Ectodermal cell (in vitro differentiated cells): ENCODE measurements at regions not wholly inside any gene's neighbourhood (a gene's known extent, or its start where the extent isn't known, plus 50 kb on each side); places are given as distances from the start of the nearest gene placed in this dataset.
"Not testable (repeated sequence)": the region's sequence is repeated elsewhere in the genome, so short reads cannot be mapped to it uniquely, and the experiment has no call there.

ENCODE experiments used
- H3K27ac ChIP-seq: 2 replicates; pipeline ENCODE4 v1.7.0; 2013; ENCODE audit warnings: mild to moderate bottlenecking, low read depth, low read length; ENCODE audit not compliant: insufficient read depth, poor library complexity, severe bottlenecking
- H3K27me3 ChIP-seq: 2 replicates; pipeline ENCODE4 v1.7.0; 2013; ENCODE audit warnings: mild to moderate bottlenecking, low read length; ENCODE audit not compliant: insufficient read depth, control insufficient read depth, poor library complexity, severe bottlenecking
- H3K36me3 ChIP-seq: one replicate; pipeline ENCODE4 v1.7.0; 2013; ENCODE audit warnings: low read length; ENCODE audit not compliant: control insufficient read depth, insufficient read depth
- H3K4me1 ChIP-seq: one replicate; pipeline ENCODE4 v1.7.0; 2013; ENCODE audit warnings: low read length; ENCODE audit not compliant: control insufficient read depth, insufficient read depth
- H3K4me3 ChIP-seq: 2 replicates; pipeline ENCODE4 v1.7.0; 2013; ENCODE audit warnings: low read depth, low read length, control low read depth; ENCODE audit not compliant: insufficient read depth
- H3K9me3 ChIP-seq: 2 replicates; pipeline ENCODE4 v1.7.0; 2013; ENCODE audit warnings: mild to moderate bottlenecking, low read length, moderate library complexity; ENCODE audit not compliant: control insufficient read depth
- WGBS, 2 experiments: methylation state at CpG; one replicate each; pipeline ENCODE4 v1.1.7; 2013; ENCODE audit warnings: missing lambda C conversion rate in 2 of 2; 5-methylcytosine and 5-hydroxymethylcytosine counted together

DNA sequence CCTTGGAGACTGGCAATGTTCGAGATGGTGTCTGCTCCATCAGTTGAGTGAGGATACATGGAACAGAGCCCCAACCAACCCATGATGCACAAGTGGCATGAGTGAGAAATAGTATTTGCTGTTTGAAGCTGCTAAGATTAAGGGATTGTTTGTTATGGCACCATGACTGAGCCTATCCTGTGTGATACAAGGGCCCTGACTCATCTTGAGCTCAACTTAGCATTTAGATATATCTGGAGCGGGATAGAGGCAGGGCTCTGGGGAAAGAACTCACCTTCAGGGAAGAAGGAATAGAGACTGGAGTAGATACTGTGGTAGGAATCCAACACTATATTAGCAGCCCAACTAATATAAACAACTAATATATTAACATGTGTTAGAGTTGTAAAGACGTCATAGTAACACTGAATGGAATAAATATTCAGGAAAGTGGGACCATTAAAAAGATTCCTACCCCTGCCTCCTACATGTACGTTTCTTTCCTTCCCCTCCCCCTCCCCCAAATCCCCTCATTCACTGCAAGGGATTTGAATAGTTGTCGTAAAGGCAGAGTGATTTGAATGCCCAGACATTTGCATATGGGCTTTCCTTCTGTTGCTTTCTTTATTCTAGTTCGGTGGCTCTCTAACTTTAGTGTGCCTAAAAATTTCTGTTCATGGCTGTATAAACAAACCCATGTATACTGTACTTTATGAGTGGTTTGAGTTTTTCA, 106.6 kb upstream of the POU3F1 start:
- Histone ChIP-seq H3K4me3 (no peak overlapping the region), H3K27me3 (no peaks in the 10 kb centered on the region), H3K4me1 (peaks cover 4% of the 10 kb centered on the region), H3K27ac (no peak overlapping the region), H3K9me3 (no peaks in the 10 kb centered on the region), H3K36me3 (no peaks in the 10 kb centered on the region)
- 34 to 46% methylated on average over 5 to 6 of the region's 6 CpGs for WGBS, 2 experiments

DNA sequence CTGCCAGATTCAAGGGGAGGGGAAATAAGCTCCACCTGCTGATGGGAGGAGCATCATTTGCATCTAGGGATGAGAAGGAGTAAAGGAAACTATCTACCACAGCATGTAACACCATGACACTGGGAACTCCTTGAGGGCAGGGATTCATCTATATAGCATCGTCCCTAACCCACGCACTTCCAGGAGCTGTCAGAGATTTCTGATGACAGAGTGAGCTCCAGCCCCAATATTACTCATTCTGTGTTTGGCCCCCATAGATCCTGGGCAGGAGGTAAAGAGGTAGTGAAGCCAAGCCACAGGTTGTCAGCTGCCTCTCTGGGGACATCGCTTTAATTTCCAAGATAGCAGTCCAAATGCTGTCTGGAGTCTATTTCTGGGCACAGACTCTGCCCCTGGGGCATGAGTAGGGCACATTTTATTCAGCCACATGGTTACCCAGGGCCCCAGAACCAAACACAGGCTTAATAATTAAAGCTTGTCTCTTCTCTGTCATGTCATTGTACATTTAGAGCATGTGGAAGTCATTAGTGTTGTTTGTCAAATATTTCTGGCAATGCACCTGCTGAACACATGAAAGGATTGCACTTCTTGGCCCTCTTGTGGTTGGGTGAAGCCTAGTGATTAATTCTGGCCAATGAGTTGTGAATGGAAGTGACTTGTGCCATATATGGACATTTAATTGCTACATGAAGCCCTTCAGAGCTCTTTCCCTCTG, 105.9 kb upstream of the POU3F1 start:
- Histone ChIP-seq H3K36me3 (no peaks in the 10 kb centered on the region), H3K4me1 (peaks cover 4% of the 10 kb centered on the region), H3K9me3 (no peaks in the 10 kb centered on the region), H3K4me3 (no peak overlapping the region), H3K27ac (no peak overlapping the region), H3K27me3 (no peaks in the 10 kb centered on the region)
- WGBS, 2 experiments: 94 to 99% methylated on average over 3 of the region's 3 CpGs

DNA sequence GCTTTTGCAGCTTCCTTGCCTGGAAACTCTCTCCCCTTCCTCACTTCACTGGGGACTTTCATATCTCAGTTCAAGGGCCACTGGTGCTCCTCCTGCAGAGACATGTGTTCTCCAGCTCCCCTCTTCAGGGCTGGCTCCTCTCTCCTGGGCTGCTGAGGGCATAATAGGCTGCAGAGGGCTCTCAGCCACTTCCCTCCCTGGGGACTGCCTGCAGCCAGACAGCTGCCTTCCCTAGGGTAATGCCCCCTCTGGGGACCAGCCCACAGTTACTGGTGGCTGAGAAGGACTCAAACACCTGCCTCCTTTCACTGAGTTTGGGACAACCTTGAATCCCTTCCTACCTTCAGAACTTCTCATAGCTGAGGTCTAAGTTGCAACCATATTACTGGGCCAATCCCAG, 104.8 kb upstream of the POU3F1 start:
- no peaks in the 10 kb centered on the region for H3K9me3 ChIP-seq
- H3K4me1 ChIP-seq: peaks cover 4% of the 10 kb centered on the region
- no peak overlapping the region for H3K4me3 ChIP-seq
- H3K27me3 ChIP-seq: no peaks in the 10 kb centered on the region
- no peaks in the 10 kb centered on the region for H3K36me3 ChIP-seq
- H3K27ac ChIP-seq: no peak overlapping the region

DNA sequence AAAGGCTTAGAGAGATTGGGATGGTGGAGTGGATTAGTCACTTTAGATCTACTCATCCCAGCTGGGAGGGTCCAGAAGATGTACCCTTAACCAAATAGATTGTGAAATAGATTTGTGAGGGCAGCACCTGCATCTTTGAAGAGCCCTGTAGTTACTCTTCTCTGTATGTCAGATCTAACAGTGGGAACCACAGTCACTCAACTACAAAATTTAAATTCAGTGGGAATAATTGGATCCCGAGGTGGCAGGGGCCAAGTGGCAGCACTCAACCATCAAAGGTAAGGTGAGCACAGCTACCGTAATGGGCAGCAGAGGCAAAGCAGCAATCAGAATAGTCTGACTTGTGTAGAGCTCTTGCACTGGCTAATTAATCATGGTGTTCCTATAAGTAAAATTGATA, 99.5 kb upstream of the POU3F1 start:
- not testable (repeated sequence) for H3K27me3 ChIP-seq, H3K4me1 ChIP-seq, H3K27ac ChIP-seq, H3K4me3 ChIP-seq, H3K9me3 ChIP-seq, H3K36me3 ChIP-seq
- 89 to 98% methylated on average over 2 of the region's 2 CpGs for WGBS, 2 experiments

DNA sequence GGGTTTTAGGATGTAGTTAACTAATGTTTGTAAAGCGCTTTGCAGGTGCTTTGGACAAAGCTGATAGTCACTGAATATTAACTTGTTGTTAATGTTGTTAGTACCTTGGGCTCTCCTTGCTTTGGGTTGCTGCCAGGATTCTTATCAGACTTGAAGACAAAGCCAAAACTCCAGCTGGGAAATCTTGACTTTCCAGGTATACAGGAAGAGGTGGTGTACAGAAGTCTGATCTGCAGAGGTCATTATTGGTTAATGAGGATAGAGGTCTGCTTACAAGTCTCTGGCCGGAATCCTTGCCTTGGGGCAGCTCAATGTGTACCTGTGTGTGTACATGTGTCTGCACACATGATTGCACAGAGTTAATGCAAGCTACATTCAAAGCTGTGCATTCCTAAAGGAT, 96.0 kb upstream of the POU3F1 start:
- no peaks in the 10 kb centered on the region for H3K9me3 ChIP-seq
- H3K4me1 ChIP-seq: peaks cover 35% of the 10 kb centered on the region
- no peaks in the 10 kb centered on the region for H3K36me3 ChIP-seq
- H3K27me3 ChIP-seq: no peaks in the 10 kb centered on the region
- 95 to 97% methylated on average over 2 of the region's 2 CpGs for WGBS, 2 experiments
- H3K27ac ChIP-seq: no peak overlapping the region
- H3K4me3 ChIP-seq: no peak overlapping the region

DNA sequence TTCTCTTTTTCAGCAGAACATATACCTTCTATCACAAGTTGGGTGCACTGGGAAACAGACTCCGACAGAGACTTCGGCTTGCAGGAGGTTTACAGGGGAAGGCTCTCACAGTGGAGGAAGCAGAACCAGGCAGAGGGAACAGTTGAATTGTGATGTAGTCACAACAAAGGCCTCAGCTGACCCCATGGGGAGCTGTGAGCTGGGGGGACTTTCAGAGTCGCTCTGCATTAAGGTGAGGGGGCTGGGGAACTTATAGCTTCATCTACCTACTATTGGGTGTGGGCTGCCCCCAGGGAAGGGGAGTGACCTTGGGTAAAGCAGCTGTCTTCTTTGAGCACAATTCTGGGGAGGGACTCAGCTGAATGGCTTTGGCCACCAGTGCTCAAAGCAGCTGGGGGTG, 94.9 kb upstream of the POU3F1 start:
- 2 to 8% methylated on average over 3 of the region's 3 CpGs for WGBS, 2 experiments
- Histone ChIP-seq H3K27me3 (no peaks in the 10 kb centered on the region), H3K9me3 (no peaks in the 10 kb centered on the region), H3K4me1 (peaks cover 41% of the 10 kb centered on the region), H3K4me3 (no peak overlapping the region), H3K36me3 (no peaks in the 10 kb centered on the region), H3K27ac (no peak overlapping the region)

DNA sequence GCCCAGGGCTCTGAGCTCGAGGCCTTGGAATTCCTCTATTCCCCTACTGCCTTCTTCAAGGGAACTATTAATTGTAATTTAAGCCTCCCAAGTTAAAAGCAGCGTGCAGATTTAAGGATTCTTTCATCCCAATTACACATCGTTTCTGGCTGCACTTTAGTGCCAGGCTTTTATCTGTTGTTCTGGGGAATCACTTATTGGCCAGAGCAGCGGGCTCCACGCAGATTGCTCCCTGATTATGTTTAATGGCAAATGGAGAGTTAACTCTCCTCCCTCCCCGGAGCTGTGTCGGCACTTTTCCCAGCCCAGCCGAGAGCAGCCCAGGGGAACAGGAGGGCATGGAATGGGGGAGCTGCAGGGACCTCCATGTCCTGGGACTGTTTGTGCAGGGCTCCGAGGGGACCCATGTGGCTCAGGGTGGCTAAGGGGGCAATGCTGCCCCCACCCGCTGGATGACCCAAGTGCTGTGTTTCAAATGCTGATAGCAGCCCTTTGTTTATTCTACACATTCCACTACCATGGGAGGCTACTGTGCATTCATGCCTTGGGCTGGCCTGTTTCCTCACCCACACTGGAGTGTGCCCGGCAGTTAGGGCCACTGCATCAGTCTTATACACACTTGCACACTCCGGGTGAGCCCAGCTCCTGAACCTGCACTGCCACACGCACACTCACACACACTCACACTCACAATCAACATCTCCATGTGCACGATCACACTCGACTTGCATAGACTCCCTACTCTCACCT, 93.3 kb upstream of the POU3F1 start:
- WGBS, 2 experiments: 42 to 48% methylated on average over 15 of the region's 15 CpGs

DNA sequence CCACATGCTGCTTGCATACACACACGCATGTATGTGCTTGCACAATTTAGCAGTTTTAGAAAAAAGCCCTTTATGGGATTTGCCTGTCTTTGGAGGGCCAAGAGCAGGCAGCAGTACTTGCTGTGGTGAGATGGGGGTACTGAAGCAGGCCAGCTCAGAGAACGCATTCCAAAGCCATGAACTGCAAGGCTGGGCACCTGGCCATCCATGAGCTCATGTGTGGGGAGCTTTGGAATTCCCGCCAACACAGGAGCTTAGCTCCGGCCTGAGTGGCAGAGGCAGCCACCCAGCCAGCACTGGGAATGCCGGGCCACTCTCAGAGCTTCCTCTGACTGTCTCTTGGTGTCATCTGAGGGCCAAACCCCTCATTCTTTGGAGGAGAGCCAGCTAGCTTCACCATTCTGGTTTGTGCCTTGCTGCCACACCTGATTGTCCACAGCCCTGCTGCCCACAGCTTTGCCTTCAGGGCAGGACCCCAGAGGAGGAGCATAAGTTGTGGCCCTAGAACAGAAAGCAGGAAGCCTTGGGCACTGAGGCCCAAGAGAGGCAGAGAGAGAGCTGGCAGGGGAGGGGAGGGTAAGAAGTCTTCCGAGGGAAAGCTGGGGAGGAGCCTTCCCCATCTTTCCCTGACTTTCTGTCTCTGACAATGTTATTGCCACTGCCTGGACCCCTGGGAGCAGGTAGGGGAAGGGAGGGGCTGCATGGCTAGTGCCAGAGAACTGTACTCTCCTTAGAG, 92.1 kb upstream of the POU3F1 start:
- Histone ChIP-seq H3K4me1 (peaks cover 47% of the 10 kb centered on the region), H3K36me3 (no peaks in the 10 kb centered on the region), H3K27me3 (no peaks in the 10 kb centered on the region), H3K4me3 (no peak overlapping the region), H3K27ac (no peak overlapping the region), H3K9me3 (no peaks in the 10 kb centered on the region)
- 85 to 86% methylated on average over 6 of the region's 6 CpGs for WGBS, 2 experiments

More for the DNA sequence above, 93.3 kb upstream of the POU3F1 start:
- H3K27me3 ChIP-seq: no peaks in the 10 kb centered on the region
- no peaks in the 10 kb centered on the region for H3K36me3 ChIP-seq
- H3K4me3 ChIP-seq: no peak overlapping the region
- no peaks in the 10 kb centered on the region for H3K9me3 ChIP-seq
- peaks cover 52% of the 10 kb centered on the region for H3K4me1 ChIP-seq
- H3K27ac ChIP-seq: no peak overlapping the region

DNA sequence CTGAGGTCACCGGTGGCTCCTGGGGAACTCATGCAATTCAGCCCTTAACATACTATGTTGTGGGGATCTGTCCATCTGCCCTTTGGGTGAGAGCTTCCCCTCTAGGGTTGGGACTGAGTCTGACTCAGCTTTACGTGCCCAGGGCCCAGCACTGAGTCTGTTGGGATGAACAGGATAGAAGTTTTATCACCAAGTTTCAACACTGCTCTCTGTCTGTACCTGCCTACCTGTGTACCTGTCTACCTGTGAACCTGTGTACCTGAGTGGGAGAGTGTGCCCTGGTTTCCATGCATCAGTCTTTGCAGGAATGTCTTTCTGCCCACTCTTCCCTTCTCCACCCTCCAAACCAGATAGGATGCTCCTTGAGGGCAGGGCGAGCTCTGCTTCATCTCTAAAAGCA, 90.6 kb upstream of the POU3F1 start:
- Histone ChIP-seq H3K36me3 (no peaks in the 10 kb centered on the region), H3K27me3 (no peaks in the 10 kb centered on the region), H3K27ac (no peak overlapping the region), H3K4me1 (peaks cover 52% of the 10 kb centered on the region), H3K4me3 (no peak overlapping the region), H3K9me3 (no peaks in the 10 kb centered on the region)
- WGBS, 2 experiments: 97 to 98% methylated on average over 3 of the region's 3 CpGs
